ENCODE measurements at regions not wholly inside any gene's neighbourhood (a gene's known extent, or its start where the extent isn't known, plus 50 kb on each side); places are given as distances from the start of the nearest gene placed in this dataset.
"Not testable (repeated sequence)": the region's sequence is repeated elsewhere in the genome, so short reads cannot be mapped to it uniquely, and the experiment has no call there.

DNA sequence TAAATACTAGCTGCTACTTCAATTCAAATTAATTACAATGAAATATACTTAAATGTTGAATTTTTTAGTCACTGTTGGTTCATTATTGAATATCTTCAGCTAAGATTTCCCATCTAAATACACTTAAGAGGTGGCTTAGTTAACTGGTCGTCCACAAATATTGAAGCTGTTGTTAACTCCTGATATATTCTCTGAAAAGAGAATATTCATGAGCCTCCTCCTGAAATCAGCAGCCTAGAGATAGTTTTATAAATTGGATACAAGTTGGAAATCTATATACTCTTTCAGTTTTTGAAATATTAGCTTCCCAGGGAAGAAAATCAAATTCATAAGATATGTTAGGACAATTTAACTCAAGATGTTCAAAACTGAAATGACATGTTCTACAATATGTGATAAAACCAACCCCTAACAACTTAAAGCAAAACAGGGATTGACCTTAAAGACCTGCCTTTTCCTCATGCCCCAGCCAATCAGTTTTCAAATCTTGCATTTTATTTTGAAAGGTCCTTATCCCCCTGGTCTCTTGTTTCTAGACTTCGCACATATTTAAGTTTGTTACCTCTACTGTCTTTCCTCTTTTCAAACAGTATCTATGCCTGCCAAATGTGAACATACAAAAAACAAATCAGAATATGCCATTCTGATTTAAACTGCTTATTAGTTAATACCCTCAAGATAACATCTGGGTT is 2784.9 kb downstream of the RPIA start:
- H3K4me2 ChIP-seq (ENCODE audit: insufficient read depth, low read length); dilution Hi-C loops (cut with MboI; ENCODE audit: extremely low pct_ligation_motif_present, low sequenced_read_pairs): not testable (repeated sequence)

DNA sequence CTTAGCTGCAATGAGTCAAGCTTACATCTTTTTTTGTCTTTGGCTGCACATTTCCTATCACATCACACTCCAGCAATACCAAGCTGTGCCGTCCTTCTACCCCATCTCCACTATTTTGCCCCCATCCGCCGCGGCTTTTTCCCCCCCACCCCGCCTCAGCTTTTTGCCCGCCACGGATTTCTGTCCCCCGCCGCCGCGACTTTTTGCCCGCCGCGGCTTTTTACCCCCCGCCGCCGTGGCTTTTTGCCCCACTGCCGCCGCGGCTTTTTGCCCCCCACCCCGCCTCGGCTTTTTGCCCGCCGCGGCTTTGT is 2785.4 kb downstream of the RPIA start:
- FAIRE-seq; H3K9me1 ChIP-seq (replicated peaks; ENCODE audit: control insufficient read depth, extremely low read depth, insufficient read depth, low read length): not testable (repeated sequence)

More for the DNA sequence above, 2784.9 kb downstream of the RPIA start:
- H3K9ac ChIP-seq (replicated peaks; ENCODE audit: extremely low read depth, insufficient read depth, low read length); POLR2A ChIA-PET; H3K4me1 ChIP-seq (ENCODE audit: control insufficient read depth, extremely low read depth, insufficient read depth, low read length); H3K36me3 ChIP-seq (ENCODE audit: control insufficient read depth in 2 of 2, extremely low read depth in 1 of 2, insufficient read depth in 2 of 2, low read length in 2 of 2); H3K4me3 ChIP-seq (replicated peaks in 1 of 3; ENCODE audit: insufficient read depth in 1 of 3, low read depth in 1 of 3, low read length in 3 of 3); intact Hi-C loops (cut with micrococcal nuclease); H3K9me3 ChIP-seq (replicated peaks; ENCODE audit: control insufficient read depth, insufficient read depth, low read length); H4K20me1 ChIP-seq (replicated peaks; ENCODE audit: control insufficient read depth, extremely low read depth, insufficient read depth, low read length); H3K9me1 ChIP-seq (replicated peaks; ENCODE audit: control insufficient read depth, extremely low read depth, insufficient read depth, low read length); BruUV-seq (replicated peaks); FAIRE-seq; H3K27ac ChIP-seq (ENCODE audit: insufficient read depth, low read depth, low read length); H2AFZ ChIP-seq (ENCODE audit: low read depth, low read length); H3K79me2 ChIP-seq (ENCODE audit: control insufficient read depth, insufficient read depth, low read length): not testable (repeated sequence)
- CTCF ChIA-PET, result interaction anchor here (1.1 to 1.2 kb wide), 2 partner anchors 1150 to 1153 kb away, joined by 3 to 4 read pairs; no protein-coding TSS in a partner anchor
- peaks cover 4 to 19% of the 10 kb centered on the region in 2 experiments for H3K27me3 ChIP-seq (ENCODE audit: control insufficient read depth in 2 of 2, insufficient read depth in 2 of 2, low read length in 2 of 2)
- DNase-seq (ENCODE audit: low read depth, low spot score), result peak; percentile 15
- TF ChIP-seq EZH2 (IDR thresholded peaks at IDR 0.05; ENCODE audit: borderline replicate concordance, low read depth, low read length, severe bottlenecking), result peak; percentile 80

DNA sequence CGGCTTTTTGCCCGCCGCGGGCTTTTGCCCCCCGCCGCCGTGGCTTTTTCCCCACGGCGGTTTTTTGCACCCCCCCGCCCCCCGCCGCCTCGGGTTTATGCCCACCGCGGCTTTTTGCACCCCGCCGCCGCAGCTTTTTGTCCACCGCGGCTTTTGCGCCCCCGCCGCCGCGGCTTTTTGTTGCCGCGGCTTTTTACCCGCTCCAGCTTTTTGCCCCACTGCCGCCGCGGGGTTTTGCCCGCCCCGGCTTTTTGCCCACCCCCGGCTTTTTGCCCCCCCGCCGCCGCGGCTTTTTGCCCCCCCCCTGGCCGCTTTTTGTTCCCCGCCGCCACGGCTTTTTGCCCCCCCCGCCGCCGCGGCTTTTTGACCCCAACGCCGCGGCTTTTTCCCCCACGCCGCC is 2785.8 kb downstream of the RPIA start:
- H3K9me1 ChIP-seq (replicated peaks; ENCODE audit: control insufficient read depth, extremely low read depth, insufficient read depth, low read length); H4K20me1 ChIP-seq (replicated peaks; ENCODE audit: control insufficient read depth, extremely low read depth, insufficient read depth, low read length); H2AFZ ChIP-seq (ENCODE audit: low read depth, low read length); BruUV-seq (replicated peaks); H3K4me1 ChIP-seq (ENCODE audit: control insufficient read depth, extremely low read depth, insufficient read depth, low read length); H3K27ac ChIP-seq (ENCODE audit: insufficient read depth, low read depth, low read length); H3K36me3 ChIP-seq (ENCODE audit: control insufficient read depth in 2 of 2, extremely low read depth in 1 of 2, insufficient read depth in 2 of 2, low read length in 2 of 2); POLR2A ChIA-PET; H3K4me2 ChIP-seq (ENCODE audit: insufficient read depth, low read length); H3K9ac ChIP-seq (replicated peaks; ENCODE audit: extremely low read depth, insufficient read depth, low read length); H3K79me2 ChIP-seq (ENCODE audit: control insufficient read depth, insufficient read depth, low read length); H3K9me3 ChIP-seq (replicated peaks; ENCODE audit: control insufficient read depth, insufficient read depth, low read length); DNase-seq (ENCODE audit: low read depth, low spot score); intact Hi-C loops (cut with micrococcal nuclease); dilution Hi-C loops (cut with MboI; ENCODE audit: extremely low pct_ligation_motif_present, low sequenced_read_pairs); FAIRE-seq: not testable (repeated sequence)
- CTCF ChIA-PET, result interaction anchor here (1.2 kb wide), 1 partner anchor 1154 kb away, joined by 4 read pairs; no protein-coding TSS in a partner anchor
- Histone ChIP-seq H3K27me3 (ENCODE audit: control insufficient read depth in 2 of 2, insufficient read depth in 2 of 2, low read length in 2 of 2) (peaks cover 4 to 19% of the 10 kb centered on the region in 2 experiments), H3K4me3 (replicated peaks in 1 of 3; ENCODE audit: insufficient read depth in 1 of 3, low read depth in 1 of 3, low read length in 3 of 3) (peak overlapping the region in 1 of 3 experiments; percentile 40)

More for the DNA sequence above, 2785.4 kb downstream of the RPIA start:
- intact Hi-C loops (cut with micrococcal nuclease); POLR2A ChIA-PET; H3K36me3 ChIP-seq (ENCODE audit: control insufficient read depth in 2 of 2, extremely low read depth in 1 of 2, insufficient read depth in 2 of 2, low read length in 2 of 2); H3K27ac ChIP-seq (ENCODE audit: insufficient read depth, low read depth, low read length); H3K9me3 ChIP-seq (replicated peaks; ENCODE audit: control insufficient read depth, insufficient read depth, low read length); dilution Hi-C loops (cut with MboI; ENCODE audit: extremely low pct_ligation_motif_present, low sequenced_read_pairs); H2AFZ ChIP-seq (ENCODE audit: low read depth, low read length); BruUV-seq (replicated peaks); H3K4me2 ChIP-seq (ENCODE audit: insufficient read depth, low read length); DNase-seq (ENCODE audit: low read depth, low spot score); H3K4me3 ChIP-seq (replicated peaks in 1 of 3; ENCODE audit: insufficient read depth in 1 of 3, low read depth in 1 of 3, low read length in 3 of 3); H3K4me1 ChIP-seq (ENCODE audit: control insufficient read depth, extremely low read depth, insufficient read depth, low read length); H4K20me1 ChIP-seq (replicated peaks; ENCODE audit: control insufficient read depth, extremely low read depth, insufficient read depth, low read length); H3K9ac ChIP-seq (replicated peaks; ENCODE audit: extremely low read depth, insufficient read depth, low read length); H3K79me2 ChIP-seq (ENCODE audit: control insufficient read depth, insufficient read depth, low read length): not testable (repeated sequence)
- H3K27me3 ChIP-seq (ENCODE audit: control insufficient read depth in 2 of 2, insufficient read depth in 2 of 2, low read length in 2 of 2), result peaks cover 4 to 19% of the 10 kb centered on the region in 2 experiments
- CTCF ChIA-PET, result interaction anchor here (1.2 kb wide), 1 partner anchor 1154 kb away, joined by 4 read pairs; no protein-coding TSS in a partner anchor

Measured in endothelial cell of umbilical vein (primary cell).